H1 (cell line): ENCODE measurements at regions not wholly inside any gene's neighbourhood (a gene's known extent, or its start where the extent isn't known, plus 50 kb on each side); places are given as distances from the start of the nearest gene placed in this dataset.

ENCODE experiments used
- CTCF ChIA-PET: fragments of 300-600 bp; sonication (Branson Sonifier 250); formaldehyde crosslinking; loops from one replicate; lab custom pipeline; 2021; ENCODE audit not compliant: partially characterized antibody; lab: Charles Lee
- POLR2A ChIA-PET: fragments of 300-600 bp; sonication (Branson Sonifier 250); formaldehyde crosslinking; loops from one replicate; lab custom pipeline; 2021; ENCODE audit warnings: inconsistent platforms; ENCODE audit not compliant: partially characterized antibody; lab: Charles Lee
- DNase-seq, 2 experiments: peaks; one replicate each; pipeline versions ENCODE4 v3.0.0 to v3.0.0-alpha.2; 2010 to 2022; ENCODE audit warnings: low spot score in 2 of 2, low read depth in 1 of 2, mixed read lengths in 1 of 2
- FAIRE-seq: peaks from 2 replicates; lab custom pipeline; 2011; peaks lifted over from hg19 to GRCh38; lab: Jason Lieb, UNC
- H2AFZ ChIP-seq: 2 replicates; pipeline ENCODE4 v1.8.1; 2012; ENCODE audit warnings: low read length, inconsistent platforms
- H2AK5ac ChIP-seq: 2 replicates; pipeline ENCODE4 v1.6.1; 2013; ENCODE audit warnings: low read depth, low read length
- H2BK120ac ChIP-seq: replicated peaks from 2 replicates; pipeline ENCODE3; 2013; ENCODE audit warnings: low read depth, low read length, inconsistent platforms
- H2BK12ac ChIP-seq: 2 replicates; pipeline ENCODE4 v1.6.1; 2013; ENCODE audit warnings: low read depth, low read length
- H2BK15ac ChIP-seq: 2 replicates; pipeline ENCODE4 v1.6.1; 2013; ENCODE audit warnings: low read length
- H2BK20ac ChIP-seq: 2 replicates; pipeline ENCODE4 v1.6.1; 2013; ENCODE audit warnings: low read length
- H2BK5ac ChIP-seq: 2 replicates; pipeline ENCODE4 v1.6.1; 2013; ENCODE audit warnings: low read depth, low read length
- H3K14ac ChIP-seq: 2 replicates; pipeline ENCODE4 v1.6.1; 2013; ENCODE audit warnings: inconsistent platforms; ENCODE audit not compliant: insufficient read length
- H3K18ac ChIP-seq: 2 replicates; pipeline ENCODE4 v1.6.1; 2013; ENCODE audit warnings: low read length; ENCODE audit errors: extremely low read depth
- H3K23ac ChIP-seq: 2 replicates; pipeline ENCODE4 v1.6.1; 2013; ENCODE audit warnings: inconsistent platforms; ENCODE audit not compliant: insufficient read length
- H3K23me2 ChIP-seq: 2 replicates; pipeline ENCODE4 v1.6.1; 2013; ENCODE audit warnings: low read depth, low read length
- H3K27ac ChIP-seq: 2 replicates; pipeline ENCODE4 v1.6.1; 2011; ENCODE audit warnings: low read depth, low read length, inconsistent platforms
- H3K27me3 ChIP-seq, 4 experiments: replicated peaks in 1 of 4; 1 replicate in 1 of 4; 2 replicates in 3 of 4; pipeline versions ENCODE4 v1.6.1 to v1.8.1; 2011 to 2013; ENCODE audit warnings: low read length in 3 of 4, mild to moderate bottlenecking in 3 of 4, inconsistent platforms in 2 of 4, mixed read lengths in 2 of 4, moderate library complexity in 1 of 4; ENCODE audit not compliant: control insufficient read depth in 3 of 4, insufficient read depth in 3 of 4; ENCODE audit errors: extremely low read depth in 1 of 4
- H3K36me3 ChIP-seq, 4 experiments: 2 replicates each; pipeline versions ENCODE4 v1.6.1 to v1.8.1; 2011 to 2013; ENCODE audit warnings: mild to moderate bottlenecking in 4 of 4, low read length in 3 of 4, moderate library complexity in 2 of 4, control low read depth in 1 of 4, inconsistent platforms in 1 of 4; ENCODE audit not compliant: insufficient read depth in 4 of 4, control insufficient read depth in 2 of 4
- H3K4ac ChIP-seq: replicated peaks from 2 replicates; pipeline ENCODE3; 2013; ENCODE audit warnings: low read length, low read depth, mixed read lengths, inconsistent platforms; ENCODE audit not compliant: insufficient read length
- H3K4me1 ChIP-seq, 4 experiments: replicated peaks in 1 of 4; 1 replicate in 1 of 4; 2 replicates in 3 of 4; pipeline versions ENCODE4 v1.6.1 to v1.8.1; 2011 to 2013; ENCODE audit warnings: low read length in 3 of 4, inconsistent platforms in 2 of 4, mixed read lengths in 1 of 4; ENCODE audit not compliant: insufficient read depth in 4 of 4, control insufficient read depth in 3 of 4
- H3K4me2 ChIP-seq, 2 experiments: 2 replicates each; pipeline versions ENCODE4 v1.6.1 to v1.8.1; 2011 to 2013; ENCODE audit warnings: low read depth in 2 of 2, low read length in 2 of 2, control low read depth in 1 of 2, inconsistent platforms in 1 of 2, mild to moderate bottlenecking in 1 of 2; ENCODE audit not compliant: insufficient read depth in 1 of 2
- H3K4me3 ChIP-seq, 4 experiments: fragments of 200-600, 300-600 bp in 1 of 4; sonication (generic), shearing (Covaris generic), sonication (Bioruptor Twin) in 1 of 4; 2 replicates each; pipeline versions ENCODE4 v1.5.1 to v1.8.1; 2011 to 2016; ENCODE audit warnings: low read length in 4 of 4, low read depth in 3 of 4, control low read depth in 2 of 4, inconsistent platforms in 2 of 4, mild to moderate bottlenecking in 2 of 4, mixed read lengths in 1 of 4, moderate library complexity in 1 of 4; ENCODE audit not compliant: insufficient read depth in 2 of 4; ENCODE audit errors: extremely low read depth in 1 of 4
- H3K56ac ChIP-seq: replicated peaks from 2 replicates; pipeline ENCODE3; 2013; ENCODE audit warnings: low read depth, mild to moderate bottlenecking, mixed read lengths, low read length, inconsistent platforms; ENCODE audit not compliant: insufficient read length
- H3K79me1 ChIP-seq: 2 replicates; pipeline ENCODE4 v1.6.1; 2013; ENCODE audit warnings: low read depth, low read length, control low read depth
- H3K79me2 ChIP-seq, 2 experiments: 2 replicates each; pipeline versions ENCODE4 v1.6.1 to v1.8.1; 2012 to 2013; ENCODE audit warnings: low read length in 2 of 2, mild to moderate bottlenecking in 2 of 2, inconsistent platforms in 1 of 2; ENCODE audit not compliant: insufficient read depth in 2 of 2, control insufficient read depth in 1 of 2
- H3K9ac ChIP-seq, 4 experiments: replicated peaks in 1 of 4; 1 replicate in 1 of 4; 2 replicates in 3 of 4; pipeline versions ENCODE4 v1.6.1 to v1.8.1; 2011 to 2013; ENCODE audit warnings: low read depth in 3 of 4, low read length in 3 of 4, control low read depth in 2 of 4, mild to moderate bottlenecking in 2 of 4, moderate library complexity in 2 of 4, inconsistent platforms in 1 of 4; ENCODE audit errors: extremely low read depth in 1 of 4
- H3K9me3 ChIP-seq, 2 experiments: 2 replicates each; pipeline versions ENCODE4 v1.6.1 to v1.8.1; 2012 to 2013; ENCODE audit warnings: mild to moderate bottlenecking in 2 of 2, moderate library complexity in 2 of 2, control low read depth in 1 of 2, inconsistent platforms in 1 of 2, low read depth in 1 of 2, low read length in 1 of 2, mixed read lengths in 1 of 2; ENCODE audit not compliant: insufficient read depth in 2 of 2
- H4K20me1 ChIP-seq, 2 experiments: replicated peaks in 1 of 2; 2 replicates each; pipeline versions ENCODE3 to v1.8.1; 2011 to 2013; ENCODE audit warnings: inconsistent platforms in 2 of 2, low read length in 2 of 2, mild to moderate bottlenecking in 1 of 2; ENCODE audit not compliant: insufficient read depth in 2 of 2, control insufficient read depth in 1 of 2
- H4K5ac ChIP-seq: 2 replicates; pipeline ENCODE4 v1.6.1; 2013; ENCODE audit warnings: low read length, low read depth, mixed read lengths, inconsistent platforms; ENCODE audit not compliant: insufficient read length
- H4K8ac ChIP-seq: 2 replicates; pipeline ENCODE4 v1.8.0; 2013; ENCODE audit warnings: mild to moderate bottlenecking, moderate library complexity, low read length, inconsistent platforms; ENCODE audit not compliant: insufficient read depth; ENCODE audit errors: extremely low read depth
- H4K91ac ChIP-seq: replicated peaks from 2 replicates; pipeline ENCODE3; 2013; ENCODE audit warnings: low read length, mixed read lengths, inconsistent platforms; ENCODE audit not compliant: insufficient read length
- CHD2 ChIP-seq: IDR thresholded peaks from 2 replicates; pipeline ENCODE4 v1.6.1; 2012; ENCODE audit warnings: low read length, improper control_type of control experiment
- EGR1 ChIP-seq: IDR thresholded peaks from 2 replicates; pipeline ENCODE4 v1.6.1; 2011; ENCODE audit warnings: low read depth, low read length, borderline replicate concordance
- WGBS, 2 experiments: shearing (Covaris generic) in 1 of 2; methylation state at CpG; one replicate each; pipeline versions ENCODE4 v1.1.6 to v1.1.7; 2013 to 2015; ENCODE audit warnings: low lambda C conversion rate in 2 of 2, mixed read lengths in 2 of 2, inconsistent platforms in 1 of 2, low coverage in 1 of 2, missing lambda C conversion rate in 1 of 2; ENCODE audit not compliant: insufficient replicate concordance in 2 of 2, insufficient coverage in 1 of 2, insufficient read length in 1 of 2; ENCODE audit errors: extremely low coverage in 1 of 2, missing lambda C conversion rate in 1 of 2; 5-methylcytosine and 5-hydroxymethylcytosine counted together

DNA sequence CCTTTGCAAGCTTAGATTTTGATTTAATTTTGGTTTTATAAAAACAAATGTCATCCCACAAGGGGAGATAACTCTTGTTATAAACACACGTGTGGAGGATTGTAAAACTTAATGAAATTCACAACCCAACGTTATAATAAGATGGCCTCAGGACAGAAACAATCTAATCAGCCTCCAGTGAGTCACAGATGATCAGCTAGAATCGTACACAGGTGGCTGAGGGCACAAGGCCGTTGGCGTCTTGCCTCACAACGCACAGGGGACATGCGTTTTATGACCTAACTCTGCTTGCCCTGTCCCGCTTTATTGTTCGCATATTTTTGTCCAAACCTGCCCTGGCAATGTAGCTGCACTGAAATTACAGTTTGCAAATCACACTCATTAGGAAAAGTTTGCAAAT lies 121.9 kb upstream of the PDZRN3 start:
- Histone ChIP-seq H4K5ac (no peak overlapping the region), H3K4me2 (no peak overlapping the region), H2BK5ac (no peak overlapping the region), H2AFZ (no peak overlapping the region), H3K4ac (no peak overlapping the region), H3K79me1 (no peaks in the 10 kb centered on the region), H2BK120ac (no peak overlapping the region), H3K23me2 (no peaks in the 10 kb centered on the region), H3K18ac (no peak overlapping the region), H2BK12ac (no peak overlapping the region), H3K4me1 (no peaks in the 10 kb centered on the region), H3K56ac (no peak overlapping the region), H2BK20ac (no peak overlapping the region), H3K27ac (no peak overlapping the region), H4K91ac (no peak overlapping the region), H2BK15ac (no peak overlapping the region), H3K23ac (no peak overlapping the region), H3K79me2 (no peaks in the 10 kb centered on the region), H3K27me3 (no peaks in the 10 kb centered on the region), H3K4me3 (no peak overlapping the region), H3K14ac (no peak overlapping the region), H3K36me3 (no peaks in the 10 kb centered on the region), H3K9me3 (no peaks in the 10 kb centered on the region), H2AK5ac (no peak overlapping the region), H4K20me1 (no peaks in the 10 kb centered on the region), H4K8ac (no peak overlapping the region), H3K9ac (no peak overlapping the region)
- WGBS, 2 experiments = 89% methylated on average over 9 of the region's 9 CpGs; no CpG with 5 or more reads in 1 of the 2 experiments
- FAIRE-seq (no peak), DNase-seq (no peak)
- ChIA-PET POLR2A (interaction anchor here (0.6 kb wide), 1 partner anchor 131 kb away, joined by 3 read pairs; no protein-coding TSS in a partner anchor), CTCF (interaction anchor here (1.3 kb wide), 1 partner anchor 11 kb away, joined by 3 read pairs; no protein-coding TSS in a partner anchor)
- TF ChIP-seq CHD2 (no peak), EGR1 (no peak)
